ENCODE measurements at regions not wholly inside any gene's neighbourhood (a gene's known extent, or its start where the extent isn't known, plus 50 kb on each side); places are given as distances from the start of the nearest gene placed in this dataset.

DNA sequence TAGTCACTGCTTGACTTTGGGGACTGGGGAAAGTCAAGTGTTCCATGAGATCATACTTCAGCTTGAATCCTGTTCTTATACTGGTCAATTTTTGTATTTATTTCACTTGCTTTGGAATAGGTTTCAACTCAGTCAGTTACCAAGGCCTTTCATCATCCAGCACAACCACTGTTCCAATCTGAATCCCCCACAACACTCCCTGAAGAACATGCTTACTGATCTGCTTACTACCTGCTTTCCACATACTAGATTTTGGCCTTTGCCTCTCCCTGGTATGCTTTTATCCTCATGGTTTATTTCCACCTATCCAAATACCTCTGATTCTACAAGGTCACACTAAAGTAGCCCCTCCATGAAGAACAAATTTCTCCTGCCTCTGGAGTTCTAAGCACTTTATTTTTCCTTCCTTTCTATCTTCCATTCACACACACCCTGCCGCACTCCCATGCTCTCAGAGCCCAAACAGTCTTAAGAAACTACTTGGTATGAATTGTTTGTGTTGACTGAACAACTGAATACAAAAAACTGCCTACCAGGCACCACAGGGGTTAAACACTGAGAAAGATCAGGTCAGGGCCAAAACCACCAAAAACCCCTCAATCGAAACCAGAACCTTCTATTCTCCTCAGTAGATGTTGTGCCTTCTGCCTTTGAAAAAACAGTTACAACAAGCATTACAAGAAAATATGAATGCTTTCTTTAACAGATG lies 178.1 kb downstream of the AVL9 start:
- Histone ChIP-seq H3K79me2 (ENCODE audit: insufficient read depth) (no peaks in the 10 kb centered on the region), H3K4me3 (ENCODE audit: low read depth in 2 of 2, low read length in 1 of 2) (no peak overlapping the region), H3K4me1 (ENCODE audit: control insufficient read depth in 1 of 2, insufficient read depth in 2 of 2, low read depth in 1 of 2, low read length in 1 of 2) (peaks cover 4 to 16% of the 10 kb centered on the region in 2 experiments; a peak in 2 of 4 replicates), H3K27ac (ENCODE audit: low read depth in 2 of 2, low read length in 1 of 2) (no peak overlapping the region), H3K36me3 (replicated peaks in 1 of 2; ENCODE audit: control insufficient read depth in 1 of 2, insufficient read depth in 2 of 2, low read length in 1 of 2) (peaks cover 0 to 7% of the 10 kb centered on the region in 2 experiments), H3K9ac (no peak overlapping the region), H2AFZ (ENCODE audit: low read depth) (no peak overlapping the region), H3K9me2 (no peaks in the 10 kb centered on the region), H3K9me3 (no peaks in the 10 kb centered on the region), H3F3A (replicated peaks; ENCODE audit: insufficient read depth) (peaks cover 22% of the 10 kb centered on the region), H3K27me3 (ENCODE audit: insufficient read depth) (no peaks in the 10 kb centered on the region), H4K20me1 (ENCODE audit: insufficient read depth) (no peaks in the 10 kb centered on the region; the same call in 1 of the 2 replicates), H3K4me2 (no peak overlapping the region)
- DNase-seq, result no peak
- ChIA-PET CTCF (no interaction called here), POLR2A (no interaction called here)
- TF ChIP-seq ELF1 (IDR thresholded peaks at IDR 0.05) (no peak), NFIC (IDR thresholded peaks at IDR 0.05; ENCODE audit: borderline replicate concordance) (no peak), MEF2A (IDR thresholded peaks at IDR 0.05; ENCODE audit: borderline replicate concordance, low read depth) (no peak), FOXJ3 (CRISPR knock-in tag; IDR thresholded peaks at IDR 0.05) (no peak), SIN3A (IDR thresholded peaks at IDR 0.05; ENCODE audit: borderline replicate concordance, low read depth, low read length) (no peak), TCF12 (IDR thresholded peaks at IDR 0.05) (no peak), MAX (IDR thresholded peaks at IDR 0.05; ENCODE audit: low read depth) (no peak), YY1 (IDR thresholded peaks at IDR 0.05; ENCODE audit: low read depth) (no peak), GATA2 (CRISPR knock-in tag; IDR thresholded peaks at IDR 0.05) (no peak), FOSL2 (IDR thresholded peaks at IDR 0.05; ENCODE audit: borderline replicate concordance, low read depth) (no peak), RFX5 (IDR thresholded peaks at IDR 0.05; ENCODE audit: low read length) (no peak), CTCF (IDR thresholded peaks at IDR 0.05) (no peak), IRF3 (IDR thresholded peaks at IDR 0.05; ENCODE audit: low read depth, low read length) (no peak), TAF1 (IDR thresholded peaks at IDR 0.05; ENCODE audit: borderline replicate concordance, low read depth, low read length) (no peak), POLR2AphosphoS5 (IDR thresholded peaks at IDR 0.05; ENCODE audit: low read depth, low read length) (no peak), NRF1 (IDR thresholded peaks at IDR 0.05; ENCODE audit: low read depth, low read length) (no peak), RXRA (IDR thresholded peaks at IDR 0.05; ENCODE audit: borderline replicate concordance, low read depth) (no peak)
- TF ChIP-seq, protein P1, sequence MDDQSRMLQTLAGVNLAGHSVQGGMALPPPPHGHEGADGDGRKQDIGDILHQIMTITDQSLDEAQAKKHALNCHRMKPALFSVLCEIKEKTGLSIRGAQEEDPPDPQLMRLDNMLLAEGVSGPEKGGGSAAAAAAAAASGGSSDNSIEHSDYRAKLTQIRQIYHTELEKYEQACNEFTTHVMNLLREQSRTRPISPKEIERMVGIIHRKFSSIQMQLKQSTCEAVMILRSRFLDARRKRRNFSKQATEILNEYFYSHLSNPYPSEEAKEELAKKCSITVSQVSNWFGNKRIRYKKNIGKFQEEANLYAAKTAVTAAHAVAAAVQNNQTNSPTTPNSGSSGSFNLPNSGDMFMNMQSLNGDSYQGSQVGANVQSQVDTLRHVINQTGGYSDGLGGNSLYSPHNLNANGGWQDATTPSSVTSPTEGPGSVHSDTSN (IDR thresholded peaks at IDR 0.05), result no peak
- WGBS (ENCODE audit: low lambda C conversion rate), result 99% methylated on average over 2 of the region's 2 CpGs
